Peyer's patch (tissue), 4 donors: ENCODE measurements at regions not wholly inside any gene's neighbourhood (a gene's known extent, or its start where the extent isn't known, plus 50 kb on each side); places are given as distances from the start of the nearest gene placed in this dataset.

Source experiments
- CTCF ChIP-seq, 6 experiments: fragments of 450-650 bp in 4 of 6; fragments of 200-600 bp in 2 of 6; sonication (generic) in 1 of 6; IDR thresholded peaks; one replicate each; pipeline ENCODE4 v1.5.1; 2017 to 2019; ENCODE audit warnings: antibody characterized with exemption in 6 of 6, mild to moderate bottlenecking in 3 of 6, moderate library complexity in 1 of 6
- POLR2A ChIP-seq, 2 donors: fragments of 450-650 bp; IDR thresholded peaks; one replicate each; pipeline ENCODE4 v1.5.1; 2017; ENCODE audit warnings: antibody characterized with exemption in 2 of 2, mild to moderate bottlenecking in 2 of 2, moderate library complexity in 2 of 2

DNA sequence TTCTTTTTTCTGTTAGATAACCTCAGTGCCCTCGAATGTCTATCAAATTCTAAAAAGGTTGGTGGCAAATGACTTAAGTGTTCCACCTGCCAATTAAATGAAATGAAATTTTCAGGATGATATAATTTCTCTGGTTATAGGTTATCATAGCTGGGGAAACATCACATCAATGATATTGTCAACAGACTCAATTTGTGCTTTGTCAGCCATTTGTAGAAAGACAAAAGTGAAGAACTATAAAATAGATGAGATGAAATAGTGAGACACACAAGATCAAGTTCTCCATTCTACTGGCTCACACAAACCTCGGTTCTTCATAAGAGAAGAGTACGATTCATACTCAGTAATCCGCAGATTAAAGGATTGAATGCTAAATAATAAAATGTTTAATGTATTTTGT is 1443.2 kb upstream of the FLRT2 start:
- TF ChIP-seq CTCF (IDR thresholded peaks at IDR 0.05): no peak
- TF ChIP-seq POLR2A (IDR thresholded peaks at IDR 0.05): no peak
